GM18520 (cell line): ENCODE measurements at regions not wholly inside any gene's neighbourhood (a gene's known extent, or its start where the extent isn't known, plus 50 kb on each side); places are given as distances from the start of the nearest gene placed in this dataset.

Experiments used
- ATAC-seq: cut with Tn5 transposase; IDR thresholded peaks from one replicate; pipeline ENCODE4 v1.9.1; 2021; ENCODE audit not compliant: unreplicated experiment

DNA sequence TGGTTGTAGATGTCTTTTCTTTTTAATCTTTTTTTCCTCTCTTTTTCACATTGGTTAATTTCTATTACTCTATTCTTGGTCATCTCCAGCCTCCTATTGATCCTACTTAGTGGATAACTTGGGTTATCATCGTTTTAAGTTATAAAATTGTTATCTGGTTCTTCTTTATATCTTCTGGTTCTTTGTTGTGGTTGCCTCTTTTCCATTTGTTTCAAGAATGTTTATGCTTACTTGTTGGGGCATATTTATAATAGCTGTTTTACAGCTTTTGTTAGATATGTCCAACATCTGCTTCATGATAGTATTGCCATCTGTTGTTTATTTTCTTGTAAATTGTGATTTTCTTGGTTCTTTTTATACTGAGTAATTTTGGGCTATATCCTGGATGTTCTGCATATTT is 1429.6 kb downstream of the TBC1D22A start:
- no peak for ATAC-seq

DNA sequence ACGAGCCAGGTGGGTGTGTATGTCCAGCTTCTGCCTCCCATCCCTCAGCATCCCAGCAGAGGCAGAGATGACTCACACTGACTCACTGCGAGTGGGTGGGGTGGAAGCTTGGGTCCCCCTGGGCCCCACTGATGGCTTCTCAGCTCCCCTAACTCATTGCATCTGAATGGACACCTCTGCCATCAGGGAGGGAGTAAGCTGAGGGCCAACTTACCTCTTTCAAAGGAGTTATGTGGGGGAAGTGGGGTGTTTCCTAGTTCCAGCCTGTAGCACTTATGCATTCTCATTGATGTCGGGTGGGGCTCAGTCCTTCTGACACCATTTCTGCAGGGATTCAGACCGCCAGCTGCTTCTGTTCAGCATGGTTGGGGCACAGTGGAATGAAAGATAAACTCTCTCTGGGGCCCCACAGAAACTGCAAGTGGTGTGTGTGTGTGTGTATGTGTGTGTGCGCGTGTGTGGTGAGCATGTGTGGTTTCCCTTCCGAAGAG is 1425.8 kb downstream of the TBC1D22A start:
- no peak for ATAC-seq

GRCh38 chr22:48187356-48187755 is 1424.9 kb downstream of the TBC1D22A start:
- no peak for ATAC-seq

DNA sequence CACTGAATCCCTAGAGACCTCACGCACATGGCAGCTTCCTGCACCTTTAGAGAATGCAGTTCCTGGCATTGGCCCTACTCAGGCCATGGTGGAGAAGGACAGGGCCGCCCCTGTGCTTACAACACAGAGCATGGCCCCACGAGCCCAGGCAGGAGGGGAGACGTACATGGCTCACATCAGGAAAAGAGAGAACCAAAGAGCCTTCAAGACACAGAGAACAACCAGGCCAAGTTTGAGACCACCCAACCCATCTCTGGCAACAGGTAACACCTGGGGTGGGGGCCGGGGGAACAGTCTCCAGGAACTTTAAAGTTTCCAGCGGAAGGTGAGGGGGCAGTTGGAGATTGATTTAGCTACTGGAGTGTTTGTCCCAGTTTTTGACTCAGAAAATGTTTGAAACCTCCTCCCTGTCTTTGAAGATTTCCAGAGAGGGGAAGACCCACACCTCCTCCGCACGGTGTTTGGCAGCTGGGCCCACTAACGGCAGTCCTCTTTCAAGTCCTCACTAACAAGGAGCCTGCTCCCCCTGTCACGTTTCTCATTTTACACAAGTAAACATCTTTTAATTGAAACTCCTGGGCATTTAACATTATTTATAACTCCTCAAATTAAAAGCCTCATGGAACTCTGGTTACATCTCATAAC is 1423.8 kb downstream of the TBC1D22A start:
- ATAC-seq = no peak

DNA sequence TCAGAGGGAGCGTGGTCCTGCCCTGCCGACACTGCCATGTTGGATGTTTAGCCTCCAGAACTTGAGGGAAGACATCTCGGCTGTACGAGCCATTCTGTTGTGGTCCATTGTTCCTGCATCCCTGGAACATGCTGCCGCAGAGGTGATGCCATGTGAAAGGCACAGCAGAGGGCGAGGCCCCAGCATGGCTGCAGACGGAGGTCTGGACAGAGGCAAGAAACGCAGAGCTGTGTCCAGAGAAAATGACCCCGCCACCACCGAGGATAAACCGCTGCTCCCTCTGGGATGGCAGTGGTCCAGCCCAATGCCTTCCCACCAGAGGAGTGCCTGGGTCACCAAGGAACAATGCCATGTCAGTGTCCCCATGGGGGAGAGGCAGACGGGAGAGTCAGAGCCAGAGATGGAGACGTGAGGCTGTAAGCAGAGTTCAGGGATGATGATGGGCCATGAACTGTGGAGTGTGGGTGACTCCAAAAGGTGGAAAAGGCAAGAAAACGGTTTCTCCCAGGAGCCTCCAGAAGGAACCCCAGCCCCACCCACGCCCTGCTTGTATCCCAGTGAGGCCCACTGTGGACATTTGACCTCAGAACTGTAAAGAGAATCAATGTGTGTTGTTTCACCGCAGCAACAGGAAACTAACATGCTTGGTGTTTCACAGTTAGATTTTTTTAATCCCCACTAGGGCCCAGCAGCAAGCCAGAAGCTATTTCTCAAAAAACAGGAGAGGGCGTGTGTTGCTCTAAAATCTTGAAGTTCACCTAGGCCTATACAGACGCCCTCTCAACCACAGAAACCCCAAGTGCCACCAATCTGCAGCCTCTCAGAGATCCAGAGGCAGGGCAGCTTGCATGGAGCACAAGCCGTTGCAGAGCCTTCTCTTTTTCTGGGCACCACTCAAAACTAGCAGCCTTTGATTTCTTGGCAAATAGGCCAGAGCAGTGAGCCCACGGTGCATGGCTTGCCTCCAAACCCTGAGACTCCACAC is 1422.9 kb downstream of the TBC1D22A start:
- no peak for ATAC-seq

GRCh38 chr22:48182846-48183805 is 1420.7 kb downstream of the TBC1D22A start:
- no peak for ATAC-seq

DNA sequence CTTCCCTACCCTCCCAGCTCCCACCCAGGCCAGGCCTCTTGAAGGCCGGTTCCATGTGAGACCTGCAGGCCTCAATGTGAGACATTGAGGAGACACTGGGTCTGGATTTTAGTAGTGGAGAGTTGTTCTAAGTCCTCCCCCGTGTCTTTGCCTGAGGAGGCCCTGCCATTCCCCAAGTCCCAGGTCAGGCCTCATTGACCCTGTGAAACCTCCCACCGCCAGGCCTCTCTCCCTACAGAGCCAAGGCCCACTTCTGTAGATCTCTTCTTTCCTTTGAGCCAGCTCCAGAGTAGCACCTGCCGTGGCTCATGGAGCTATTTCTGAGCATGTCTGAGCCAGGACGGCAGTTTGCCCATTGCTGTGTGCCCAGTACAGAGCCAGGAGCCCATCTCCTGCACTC is 1419.6 kb downstream of the TBC1D22A start:
- ATAC-seq = no peak

DNA sequence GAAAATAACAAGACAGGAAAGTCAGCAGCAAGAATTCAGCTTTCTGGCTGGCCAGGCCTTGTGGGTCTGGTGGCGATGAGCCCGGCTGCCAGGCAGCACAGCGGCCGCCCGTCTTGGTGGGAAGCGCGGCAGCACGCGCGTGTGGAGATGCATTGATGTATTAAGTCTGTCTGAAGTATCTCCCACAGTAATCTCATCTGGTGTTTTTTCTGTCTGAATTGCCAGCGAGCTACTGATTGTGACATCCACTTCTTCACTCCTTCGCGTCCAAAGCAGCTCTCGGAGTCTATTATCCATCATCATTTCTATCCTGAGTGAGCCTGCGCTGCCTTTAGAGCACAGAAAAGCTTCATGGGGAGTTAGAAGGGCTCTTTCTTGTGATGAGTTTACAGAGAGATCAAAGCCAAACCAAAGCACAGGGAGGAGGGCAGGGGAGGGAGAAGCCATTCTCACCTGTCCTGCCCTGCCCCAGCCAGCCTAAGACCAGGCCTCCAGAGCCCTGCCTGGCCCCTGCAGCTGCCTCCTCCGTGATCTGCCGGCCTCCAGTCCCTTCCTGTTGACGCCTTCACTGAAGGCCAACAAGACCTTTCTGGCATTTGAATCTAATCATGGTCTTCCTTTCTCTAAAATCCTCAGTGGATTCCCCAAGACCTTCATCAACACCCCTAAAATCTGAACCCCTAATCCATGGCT is 1419.0 kb downstream of the TBC1D22A start:
- no peak for ATAC-seq

DNA sequence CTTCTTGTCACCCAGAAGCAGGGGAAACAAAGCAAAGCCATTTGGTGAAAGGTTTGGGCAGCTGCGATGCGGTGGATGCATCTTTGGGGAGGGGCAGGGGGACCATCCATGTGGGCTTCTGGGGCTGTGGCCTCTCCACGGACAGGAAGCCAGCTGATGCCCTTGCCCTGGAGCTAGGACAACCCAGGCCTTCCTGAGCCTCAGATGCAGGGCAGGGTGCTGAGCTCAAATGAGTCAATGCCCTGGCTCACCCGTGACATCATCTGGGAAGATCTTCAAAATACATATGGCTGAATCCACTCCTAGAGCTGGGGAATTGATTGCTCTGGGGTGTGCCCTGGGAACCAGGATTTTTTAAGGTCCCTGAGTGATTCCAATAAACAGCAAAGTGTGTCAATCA is 1418.2 kb downstream of the TBC1D22A start:
- ATAC-seq = no peak

GRCh38 chr22:48179571-48180546 is 1417.4 kb downstream of the TBC1D22A start:
- no peak for ATAC-seq

- no peak for ATAC-seq
These were observed 1416.1 kb downstream of the TBC1D22A start for GRCh38 chr22:48178536-48178935.

- ATAC-seq = no peak
These were observed 1415.2 kb downstream of the TBC1D22A start for GRCh38 chr22:48177631-48178030.

- no peak for ATAC-seq
These were observed 1413.3 kb downstream of the TBC1D22A start for GRCh38 chr22:48175721-48176120.

- no peak for ATAC-seq
These were observed 1411.3 kb downstream of the TBC1D22A start for GRCh38 chr22:48173773-48174160.

GRCh38 chr22:48173061-48173772 is 1410.8 kb downstream of the TBC1D22A start:
- ATAC-seq = no peak

DNA sequence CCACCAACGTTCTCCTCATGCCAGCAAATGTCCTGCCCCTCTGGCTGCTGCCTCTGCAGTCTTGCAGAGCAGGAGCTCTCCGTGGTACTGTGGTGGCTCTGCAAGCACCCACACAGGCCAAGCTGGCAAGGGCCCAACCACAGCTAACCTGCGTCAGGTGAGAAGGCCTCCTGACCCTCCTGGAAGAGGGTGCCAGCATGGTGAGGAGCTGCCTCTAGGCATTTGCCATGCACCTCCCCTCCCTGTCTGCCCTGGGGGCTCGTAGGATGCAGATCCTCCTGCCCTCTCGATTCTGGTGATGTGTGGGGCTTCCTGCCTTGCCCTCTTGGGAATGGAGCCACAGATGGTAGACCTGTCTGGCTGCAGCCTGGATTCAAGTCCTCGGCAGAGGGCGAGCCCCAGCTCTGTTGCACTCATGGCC is 1408.8 kb downstream of the TBC1D22A start:
- no peak for ATAC-seq

GRCh38 chr22:48169227-48169626 is 1406.8 kb downstream of the TBC1D22A start:
- ATAC-seq = no peak

DNA sequence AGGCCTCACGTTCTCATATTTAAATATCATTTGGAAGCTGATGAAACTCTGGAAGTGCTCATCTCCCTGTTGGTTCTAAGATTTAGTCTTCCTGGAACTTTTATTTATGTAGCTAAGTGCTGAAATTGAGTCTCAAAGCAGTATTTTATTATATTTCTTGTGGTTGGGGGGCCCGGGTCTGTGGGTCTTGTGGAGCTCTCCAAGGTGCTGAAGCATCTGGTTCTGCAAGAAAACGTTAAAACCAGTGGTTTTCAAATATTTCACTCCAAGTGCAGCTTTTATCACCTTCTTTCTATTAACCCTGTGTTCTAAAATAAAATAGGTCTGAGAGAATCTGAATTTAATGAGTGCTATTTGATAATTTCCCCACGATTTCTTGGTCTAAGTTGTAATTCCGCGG is 1404.8 kb downstream of the TBC1D22A start:
- ATAC-seq = no peak

GRCh38 chr22:48161298-48161697 is 1398.8 kb downstream of the TBC1D22A start:
- no peak for ATAC-seq
